ENCODE measurements at regions not wholly inside any gene's neighbourhood (a gene's known extent, or its start where the extent isn't known, plus 50 kb on each side); places are given as distances from the start of the nearest gene placed in this dataset.

DNA sequence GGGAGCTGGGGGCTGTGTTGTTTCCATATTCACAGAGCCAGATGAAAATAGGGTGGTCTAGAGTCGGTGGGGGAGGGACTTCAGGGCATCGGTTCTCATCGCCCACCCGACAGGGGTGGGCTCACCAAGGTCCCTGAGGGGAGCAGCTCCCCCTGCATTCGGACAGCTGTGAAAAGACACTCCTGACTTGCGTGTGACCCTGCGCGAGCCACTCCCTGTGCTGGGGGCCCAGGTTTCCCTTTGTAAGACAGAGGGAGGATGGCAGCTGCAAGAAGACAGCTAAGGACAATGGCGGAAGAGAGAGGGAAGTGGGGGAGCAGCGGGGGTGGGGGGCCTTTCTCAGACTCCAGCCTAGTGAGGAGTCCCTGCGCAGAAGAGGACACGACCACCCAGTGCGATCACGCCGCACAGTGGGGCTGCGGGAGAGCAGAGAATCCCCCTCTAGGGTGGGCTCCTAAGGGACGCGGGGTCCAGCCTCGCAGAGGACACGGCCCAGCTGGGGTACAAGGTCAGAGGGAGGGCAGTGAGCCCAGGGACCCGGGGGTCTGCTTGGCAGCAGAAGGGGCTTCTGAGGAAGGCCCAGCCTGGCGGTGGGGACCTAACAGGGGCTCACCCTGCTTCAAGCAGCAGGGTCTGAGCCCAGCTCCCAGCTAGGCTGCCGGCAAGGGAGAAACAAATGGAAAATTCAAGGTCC is 326.9 kb upstream of the DIO3 start:
- no peaks in the 10 kb centered on the region for H3K79me2 ChIP-seq (ENCODE audit: low read length)
- H3K9me3 ChIP-seq (replicated peaks; ENCODE audit: insufficient read depth, low read length) = no peaks in the 10 kb centered on the region
- H3K36me3 ChIP-seq (replicated peaks; ENCODE audit: insufficient read depth, low read length) = no peaks in the 10 kb centered on the region
- no peak overlapping the region for H3K9ac ChIP-seq (ENCODE audit: low read length)
- no peaks in the 10 kb centered on the region for H3K9me2 ChIP-seq (replicated peaks; ENCODE audit: insufficient read depth, low read length)
- H3K4me2 ChIP-seq (ENCODE audit: low read depth, low read length) = no peak overlapping the region
- H3F3A ChIP-seq (ENCODE audit: insufficient read depth, low read length) = no peaks in the 10 kb centered on the region
- no peak for TF ChIP-seq EZH2phosphoT487 (IDR thresholded peaks at IDR 0.05; ENCODE audit: low read length)
- TF ChIP-seq, protein P1, sequence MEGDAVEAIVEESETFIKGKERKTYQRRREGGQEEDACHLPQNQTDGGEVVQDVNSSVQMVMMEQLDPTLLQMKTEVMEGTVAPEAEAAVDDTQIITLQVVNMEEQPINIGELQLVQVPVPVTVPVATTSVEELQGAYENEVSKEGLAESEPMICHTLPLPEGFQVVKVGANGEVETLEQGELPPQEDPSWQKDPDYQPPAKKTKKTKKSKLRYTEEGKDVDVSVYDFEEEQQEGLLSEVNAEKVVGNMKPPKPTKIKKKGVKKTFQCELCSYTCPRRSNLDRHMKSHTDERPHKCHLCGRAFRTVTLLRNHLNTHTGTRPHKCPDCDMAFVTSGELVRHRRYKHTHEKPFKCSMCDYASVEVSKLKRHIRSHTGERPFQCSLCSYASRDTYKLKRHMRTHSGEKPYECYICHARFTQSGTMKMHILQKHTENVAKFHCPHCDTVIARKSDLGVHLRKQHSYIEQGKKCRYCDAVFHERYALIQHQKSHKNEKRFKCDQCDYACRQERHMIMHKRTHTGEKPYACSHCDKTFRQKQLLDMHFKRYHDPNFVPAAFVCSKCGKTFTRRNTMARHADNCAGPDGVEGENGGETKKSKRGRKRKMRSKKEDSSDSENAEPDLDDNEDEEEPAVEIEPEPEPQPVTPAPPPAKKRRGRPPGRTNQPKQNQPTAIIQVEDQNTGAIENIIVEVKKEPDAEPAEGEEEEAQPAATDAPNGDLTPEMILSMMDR (IDR thresholded peaks at IDR 0.05; ENCODE audit: low read length) = no peak
- no peak for TF ChIP-seq EZH2 (optimal IDR thresholded peaks at IDR 0.05; ENCODE audit: low read depth, low read length)
- H3K27me3 ChIP-seq (replicated peaks; ENCODE audit: insufficient read depth, low read length) = peaks cover 13% of the 10 kb centered on the region
- H3K27ac ChIP-seq (ENCODE audit: low read length) = no peak overlapping the region
- DNase-seq = no peak
- H3K4me3 ChIP-seq (ENCODE audit: low read length) = no peak overlapping the region
- H3K4me1 ChIP-seq (ENCODE audit: low read length) = no peaks in the 10 kb centered on the region
- no peak overlapping the region for H2AFZ ChIP-seq (ENCODE audit: low read length)
- H4K20me1 ChIP-seq (ENCODE audit: insufficient read depth, low read length) = no peaks in the 10 kb centered on the region

DNA sequence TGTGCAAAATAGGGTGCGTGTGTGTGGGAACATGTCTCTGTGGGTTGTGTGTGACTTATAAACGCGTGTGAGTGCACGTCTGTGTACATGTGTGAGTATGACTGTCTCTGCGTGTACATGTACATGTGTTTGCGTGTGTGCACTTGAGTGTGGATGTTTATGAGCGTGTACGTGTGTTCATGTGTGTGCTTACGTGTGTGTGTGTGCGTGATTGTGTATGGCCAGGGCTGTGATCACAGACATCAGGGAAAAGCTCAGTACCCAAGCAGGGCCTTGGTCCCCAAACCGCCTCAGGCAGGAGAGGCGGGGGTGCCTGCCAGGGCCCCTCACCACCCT is 326.3 kb upstream of the DIO3 start:
- Histone ChIP-seq H3K4me2 (ENCODE audit: low read depth, low read length) (no peak overlapping the region), H2AFZ (ENCODE audit: low read length) (no peak overlapping the region), H3K4me3 (ENCODE audit: low read length) (no peak overlapping the region), H3K27me3 (replicated peaks; ENCODE audit: insufficient read depth, low read length) (peaks cover 18% of the 10 kb centered on the region), H3K9ac (ENCODE audit: low read length) (no peak overlapping the region), H3K36me3 (replicated peaks; ENCODE audit: insufficient read depth, low read length) (no peaks in the 10 kb centered on the region), H3K4me1 (ENCODE audit: low read length) (no peaks in the 10 kb centered on the region), H3F3A (ENCODE audit: insufficient read depth, low read length) (no peaks in the 10 kb centered on the region), H4K20me1 (ENCODE audit: insufficient read depth, low read length) (no peaks in the 10 kb centered on the region), H3K27ac (ENCODE audit: low read length) (no peak overlapping the region), H3K9me3 (replicated peaks; ENCODE audit: insufficient read depth, low read length) (no peaks in the 10 kb centered on the region), H3K9me2 (replicated peaks; ENCODE audit: insufficient read depth, low read length) (no peaks in the 10 kb centered on the region), H3K79me2 (ENCODE audit: low read length) (no peaks in the 10 kb centered on the region)
- DNase-seq = no peak
- TF ChIP-seq EZH2phosphoT487 (IDR thresholded peaks at IDR 0.05; ENCODE audit: low read length) (no peak), EZH2 (optimal IDR thresholded peaks at IDR 0.05; ENCODE audit: low read depth, low read length) (no peak)
- TF ChIP-seq, protein P1 (IDR thresholded peaks at IDR 0.05; ENCODE audit: low read length) = no peak

DNA sequence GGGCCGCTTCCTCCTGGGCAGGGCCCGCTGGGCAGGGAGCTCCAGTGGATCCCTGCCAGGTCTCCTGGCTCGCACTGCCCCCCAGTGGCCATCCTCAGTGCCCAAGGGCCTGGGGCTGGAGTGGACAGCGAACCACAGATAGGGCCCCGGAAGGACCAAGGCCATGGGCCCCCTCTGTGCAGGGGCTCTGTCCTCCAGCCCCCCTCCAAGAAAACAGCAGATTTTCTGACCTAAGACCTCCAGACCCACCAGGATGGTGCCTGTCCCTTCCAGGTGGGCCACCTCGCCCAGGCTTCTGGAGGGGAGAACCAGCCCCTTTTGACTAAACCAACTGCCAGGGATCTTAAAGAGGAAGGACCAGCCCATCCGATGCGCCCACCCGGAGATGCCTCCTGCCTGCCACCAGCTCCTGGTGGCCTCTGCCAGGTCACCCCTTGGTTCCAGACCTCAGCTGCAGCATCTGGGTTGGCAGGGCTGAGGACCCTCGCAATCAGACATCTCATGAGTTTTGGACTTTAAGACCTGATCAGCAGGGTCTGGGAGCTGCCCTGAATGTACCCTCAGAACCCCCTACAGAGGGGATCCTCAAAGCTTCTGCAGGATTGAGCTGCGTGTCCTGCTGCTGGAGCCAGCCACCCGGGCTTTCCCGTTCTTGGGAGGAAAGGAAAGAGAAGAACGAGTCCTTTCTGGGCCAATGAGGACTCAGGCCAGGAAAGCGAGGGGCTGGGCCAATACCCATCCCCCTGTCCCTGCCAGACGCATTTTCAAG is 325.8 kb upstream of the DIO3 start:
- H3K4me2 ChIP-seq (ENCODE audit: low read depth, low read length) = no peak overlapping the region
- H3K36me3 ChIP-seq (replicated peaks; ENCODE audit: insufficient read depth, low read length) = no peaks in the 10 kb centered on the region
- H3F3A ChIP-seq (ENCODE audit: insufficient read depth, low read length) = no peaks in the 10 kb centered on the region
- DNase-seq = no peak
- H3K9me2 ChIP-seq (replicated peaks; ENCODE audit: insufficient read depth, low read length) = no peaks in the 10 kb centered on the region
- H3K9me3 ChIP-seq (replicated peaks; ENCODE audit: insufficient read depth, low read length) = no peaks in the 10 kb centered on the region
- H3K27me3 ChIP-seq (replicated peaks; ENCODE audit: insufficient read depth, low read length) = peaks cover 20% of the 10 kb centered on the region
- no peaks in the 10 kb centered on the region for H3K4me1 ChIP-seq (ENCODE audit: low read length)
- H2AFZ ChIP-seq (ENCODE audit: low read length) = no peak overlapping the region
- no peaks in the 10 kb centered on the region for H4K20me1 ChIP-seq (ENCODE audit: insufficient read depth, low read length)
- H3K79me2 ChIP-seq (ENCODE audit: low read length) = no peaks in the 10 kb centered on the region
- no peak overlapping the region for H3K27ac ChIP-seq (ENCODE audit: low read length)
- TF ChIP-seq, protein P1 (IDR thresholded peaks at IDR 0.05; ENCODE audit: low read length) = peak; percentile 33
- no peak for TF ChIP-seq EZH2phosphoT487 (IDR thresholded peaks at IDR 0.05; ENCODE audit: low read length)
- no peak for TF ChIP-seq EZH2 (optimal IDR thresholded peaks at IDR 0.05; ENCODE audit: low read depth, low read length)
- H3K4me3 ChIP-seq (ENCODE audit: low read length) = no peak overlapping the region
- H3K9ac ChIP-seq (ENCODE audit: low read length) = no peak overlapping the region

Measured in MM.1S (cell line).